GM11168 (cell line): ENCODE measurements at regions not wholly inside any gene's neighbourhood (a gene's known extent, or its start where the extent isn't known, plus 50 kb on each side); places are given as distances from the start of the nearest gene placed in this dataset.

Experiments used
- in situ Hi-C: fragments of 300-500 bp; cut with MboI; formaldehyde crosslinking; loops from one replicate; pipeline ENCODE4 v1.12.0; 2022; ENCODE audit warnings: low sequenced_read_pairs; ENCODE audit not compliant: unreplicated experiment

- in situ Hi-C loops, result no loop called here
Observed at GRCh38 chr12:114767084-114767760, 83.2 kb upstream of the TBX3 start.

GRCh38 chr12:114765960-114766691 is 82.2 kb upstream of the TBX3 start:
- in situ Hi-C loops, result no loop called here

DNA sequence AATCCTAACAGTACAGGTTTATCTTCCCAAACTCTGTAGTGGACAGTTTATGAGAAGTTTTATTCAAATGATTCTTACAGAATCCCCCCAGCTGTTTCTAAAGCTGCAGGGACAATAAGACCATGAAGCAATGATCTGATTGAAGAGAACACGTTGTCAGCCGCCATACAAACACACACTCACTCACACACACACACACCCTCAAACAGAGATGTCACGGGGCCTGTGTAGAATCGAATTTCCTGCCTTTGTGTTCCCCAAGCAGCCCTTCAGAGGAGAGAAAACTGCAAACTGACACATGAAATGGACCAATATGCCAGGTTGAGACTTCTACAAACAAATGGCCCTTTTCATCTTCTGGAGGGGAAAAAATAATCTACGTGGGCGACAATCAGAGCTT is 80.5 kb upstream of the TBX3 start:
- in situ Hi-C loops, result no loop called here

DNA sequence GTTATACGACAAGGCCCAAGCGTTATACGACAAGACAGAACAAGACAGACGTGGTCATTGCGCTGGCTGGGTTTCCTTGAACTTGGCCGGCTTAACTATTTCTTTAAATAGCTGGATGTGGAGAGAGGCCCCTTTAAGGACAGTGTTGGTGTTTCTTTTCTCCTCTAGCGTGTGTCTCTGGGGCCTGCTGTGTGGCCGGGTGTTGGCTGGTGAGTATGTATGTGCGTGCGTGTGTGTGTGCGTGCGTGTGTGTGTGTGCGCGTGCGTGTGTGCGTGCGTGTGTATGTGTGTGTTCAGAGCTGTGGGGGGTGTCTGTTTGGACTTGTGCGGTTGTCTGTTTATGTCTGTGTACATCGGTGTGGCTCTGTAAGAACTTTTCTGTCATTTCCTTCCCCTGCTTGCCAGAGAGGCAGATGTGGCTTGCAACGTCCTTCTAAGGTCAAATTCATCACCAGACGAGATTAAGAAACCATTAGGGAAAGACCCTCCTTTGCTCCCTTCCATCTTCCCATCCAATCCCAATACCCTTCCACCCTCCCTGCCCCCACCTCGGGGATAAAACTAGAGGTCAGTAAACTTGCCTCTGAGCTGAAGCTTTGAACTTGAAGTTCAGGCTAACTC is 78.6 kb upstream of the TBX3 start:
- in situ Hi-C loops, result no loop called here

- in situ Hi-C loops, result no loop called here
Observed at GRCh38 chr12:114760151-114760877, 76.3 kb upstream of the TBX3 start.

DNA sequence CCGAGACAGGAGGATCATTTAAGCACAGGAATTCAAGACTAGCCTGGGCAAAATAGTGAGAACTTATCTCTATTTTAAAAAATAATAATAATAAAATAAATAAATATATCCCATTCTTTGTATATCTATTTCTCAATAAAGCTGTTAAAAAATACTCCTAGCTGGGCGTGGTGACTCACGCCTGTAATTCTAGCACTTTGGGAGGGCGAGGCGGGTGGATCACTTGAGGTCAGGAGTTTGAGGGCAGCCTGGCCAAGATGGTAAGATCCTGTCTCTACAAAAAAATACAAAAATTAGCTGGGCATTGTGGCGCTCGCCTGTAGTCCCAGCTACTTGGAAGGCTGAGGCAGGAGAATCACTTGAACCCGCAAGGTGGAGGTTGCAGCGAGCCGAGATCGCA is 75.7 kb upstream of the TBX3 start:
- in situ Hi-C loops, result no loop called here

- in situ Hi-C loops, result no loop called here
Observed at GRCh38 chr12:114757684-114758325, 73.8 kb upstream of the TBX3 start.

DNA sequence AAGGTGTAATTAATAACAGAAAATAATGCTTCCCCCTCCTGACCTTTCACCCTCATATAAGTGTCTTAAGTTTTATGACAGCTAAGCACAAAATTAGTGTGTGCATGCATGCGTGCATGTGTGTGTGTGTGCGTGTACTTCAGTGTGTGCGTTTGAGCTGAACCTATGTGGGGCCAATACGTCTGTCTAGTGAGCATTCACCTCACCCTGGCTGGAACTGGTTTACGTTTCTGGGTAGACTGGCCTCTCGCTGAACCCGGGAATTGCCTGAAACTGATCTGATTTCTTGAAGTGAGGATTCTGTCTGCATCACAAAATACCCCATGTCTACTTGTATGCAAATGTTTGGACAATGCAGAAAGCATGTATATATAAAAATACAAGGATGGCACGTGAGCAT is 68.2 kb upstream of the TBX3 start:
- in situ Hi-C loops, result no loop called here

DNA sequence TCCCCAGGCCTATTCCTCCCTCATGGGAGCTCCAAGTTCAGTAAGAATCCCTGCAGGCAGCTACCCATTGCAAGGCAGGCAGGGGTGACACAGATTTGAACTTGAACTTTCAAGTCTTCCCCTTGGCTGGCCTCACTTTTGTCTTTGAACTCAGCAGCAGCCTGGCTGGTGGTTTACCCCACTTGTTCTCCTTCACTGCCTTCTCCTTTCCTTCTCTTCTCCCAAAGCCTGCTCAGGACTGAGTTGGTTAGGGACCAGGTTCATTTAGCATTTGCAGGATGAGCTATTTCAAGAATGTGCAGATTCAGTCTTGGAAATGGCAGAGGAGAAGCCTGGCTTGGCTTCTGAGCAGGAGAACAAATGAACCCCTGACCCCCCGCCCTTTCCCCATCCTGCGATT is 67.7 kb upstream of the TBX3 start:
- in situ Hi-C loops, result no loop called here

DNA sequence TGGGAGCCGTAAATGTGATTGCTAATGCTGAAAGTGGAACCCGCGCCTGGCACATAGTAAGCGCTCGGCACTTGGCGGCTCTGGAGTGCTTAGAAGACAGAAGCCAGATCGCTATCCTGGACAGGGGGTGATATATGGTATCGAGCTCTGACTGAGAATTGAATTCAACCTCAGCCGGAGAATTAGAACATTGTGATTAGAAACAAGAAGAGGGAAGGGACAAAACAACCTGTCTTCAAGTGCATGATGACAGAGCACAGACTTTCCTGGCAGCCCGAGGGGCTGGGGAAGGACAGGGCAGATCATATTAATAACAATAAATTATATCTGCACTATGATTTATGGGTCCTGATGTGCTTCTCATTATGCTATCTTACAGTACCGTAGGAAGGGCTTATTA is 66.9 kb upstream of the TBX3 start:
- in situ Hi-C loops, result no loop called here

GRCh38 chr12:114749065-114749464 is 65.1 kb upstream of the TBX3 start:
- in situ Hi-C loops, result no loop called here

DNA sequence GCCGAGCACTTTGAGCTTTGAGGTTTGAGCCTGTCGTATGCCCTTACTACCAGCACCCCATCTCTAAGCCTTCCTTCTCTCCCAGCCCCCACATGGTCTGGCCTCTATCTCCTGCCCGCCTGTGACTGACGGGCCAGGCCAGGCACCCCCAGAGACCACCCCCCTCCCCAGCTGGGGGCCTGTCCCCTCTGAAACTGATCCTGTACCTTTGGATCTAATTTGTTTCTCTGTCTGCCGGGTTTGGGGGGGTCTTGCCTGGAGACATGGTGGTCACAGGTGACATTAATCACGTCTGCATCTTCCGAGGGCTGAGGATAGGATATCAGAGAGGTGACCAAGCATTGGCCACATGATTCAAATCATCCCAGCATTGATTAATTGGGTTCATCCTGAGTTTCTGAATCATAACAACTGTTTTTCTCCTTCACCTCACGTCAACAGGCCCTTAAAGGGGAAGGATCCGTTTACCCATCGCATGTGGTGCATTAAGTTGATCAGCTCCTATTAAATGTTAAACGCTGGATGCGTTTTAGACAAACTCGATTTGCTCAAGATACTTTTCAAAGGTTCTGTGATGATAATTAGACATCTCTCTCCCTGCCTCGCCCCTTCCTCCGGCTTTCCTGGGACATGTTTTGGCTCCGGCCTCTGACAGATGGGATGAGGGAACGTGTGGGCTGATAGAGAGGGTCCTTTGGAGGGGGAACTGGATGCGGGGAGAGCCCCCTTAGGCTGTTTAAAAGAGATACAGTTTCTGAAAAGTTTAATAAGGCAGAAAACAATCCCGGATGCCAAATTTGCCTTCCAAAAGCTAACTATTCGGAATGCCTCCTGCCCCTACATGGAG is 63.3 kb upstream of the TBX3 start:
- in situ Hi-C loops, result no loop called here

- in situ Hi-C loops, result no loop called here
Observed at GRCh38 chr12:114746297-114747011, 62.5 kb upstream of the TBX3 start.

DNA sequence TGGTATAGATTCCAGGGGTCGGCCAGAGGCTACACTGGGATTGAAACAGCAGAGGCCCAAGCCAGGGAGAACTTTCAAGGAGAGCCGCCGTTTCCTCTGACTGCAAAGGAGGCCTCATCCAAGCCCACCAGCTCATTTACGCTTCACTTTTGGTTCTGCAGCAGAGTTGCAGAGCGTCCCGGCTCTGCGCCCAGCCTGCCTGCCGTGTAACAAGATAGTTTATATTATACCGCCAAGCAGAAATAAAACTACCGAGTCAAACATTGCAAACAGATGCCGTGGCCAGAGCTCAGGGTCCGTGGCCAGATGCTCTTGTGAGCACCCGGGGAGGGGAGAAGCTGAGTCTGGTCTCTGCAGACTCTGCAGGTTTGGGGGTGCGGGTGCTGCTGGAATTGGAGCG is 60.7 kb upstream of the TBX3 start:
- in situ Hi-C loops, result no loop called here

DNA sequence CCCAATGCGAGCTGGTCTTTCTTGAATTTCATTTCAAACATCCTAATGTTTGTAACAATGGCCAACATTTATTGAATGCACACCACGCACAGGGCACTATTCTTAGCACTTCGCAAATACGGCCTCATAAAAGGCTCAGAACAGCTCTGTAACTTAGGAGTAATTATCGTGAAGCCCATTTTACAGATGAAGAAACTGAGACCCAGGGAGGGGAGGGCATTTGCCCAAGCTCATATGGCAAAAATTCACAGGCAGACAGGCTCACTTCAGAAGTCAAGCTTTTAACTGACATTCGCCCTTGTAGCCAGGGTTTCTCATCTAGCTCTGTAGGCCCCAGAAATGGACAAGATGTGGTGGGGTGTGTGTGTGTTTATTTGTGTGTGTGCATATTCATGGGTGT is 60.3 kb upstream of the TBX3 start:
- in situ Hi-C loops, result no loop called here

- in situ Hi-C loops, result no loop called here
Observed at GRCh38 chr12:114743799-114744198, 59.8 kb upstream of the TBX3 start.

GRCh38 chr12:114743289-114743688 is 59.3 kb upstream of the TBX3 start:
- in situ Hi-C loops, result no loop called here

- in situ Hi-C loops, result no loop called here
Observed at GRCh38 chr12:114742363-114742762, 58.4 kb upstream of the TBX3 start.

DNA sequence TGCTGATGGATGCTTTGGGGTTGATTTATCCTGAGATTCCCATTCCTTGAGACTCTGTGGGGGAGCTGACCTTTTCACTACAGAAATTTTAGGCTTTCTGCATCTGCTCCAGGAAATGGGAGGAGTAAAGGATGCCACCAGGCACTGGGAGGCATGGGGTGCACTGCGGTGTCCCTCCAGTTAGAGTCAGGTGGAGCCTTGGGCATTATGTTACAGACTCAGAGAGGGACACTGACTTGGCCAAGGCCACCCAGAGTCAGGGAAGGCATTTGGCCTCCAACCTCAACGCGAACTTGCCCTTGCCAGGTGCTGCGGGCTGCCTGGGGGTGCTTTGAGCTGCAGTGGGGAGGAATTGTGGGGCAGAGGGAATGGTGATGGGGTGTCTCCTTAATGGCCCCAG is 58.0 kb upstream of the TBX3 start:
- in situ Hi-C loops, result no loop called here
